Epithelial cell of prostate (primary cell): ENCODE measurements at regions not wholly inside any gene's neighbourhood (a gene's known extent, or its start where the extent isn't known, plus 50 kb on each side); places are given as distances from the start of the nearest gene placed in this dataset.

Source experiments
- DNase-seq: peaks from one replicate; pipeline ENCODE4 v3.0.0-alpha.2; 2011; ENCODE audit warnings: low read depth, low spot score
- H3K27ac ChIP-seq: fragments of 450-650 bp; 2 replicates; pipeline ENCODE4 v1.5.1; 2017; ENCODE audit warnings: mild to moderate bottlenecking

- DNase-seq, result no peak
- H3K27ac ChIP-seq, result no peak overlapping the region
Observed at GRCh38 chr4:110769578-110769977, 146.7 kb upstream of the PITX2 start.

GRCh38 chr4:110770353-110770752 is 147.5 kb upstream of the PITX2 start:
- DNase-seq, result no peak
- H3K27ac ChIP-seq, result no peak overlapping the region

DNA sequence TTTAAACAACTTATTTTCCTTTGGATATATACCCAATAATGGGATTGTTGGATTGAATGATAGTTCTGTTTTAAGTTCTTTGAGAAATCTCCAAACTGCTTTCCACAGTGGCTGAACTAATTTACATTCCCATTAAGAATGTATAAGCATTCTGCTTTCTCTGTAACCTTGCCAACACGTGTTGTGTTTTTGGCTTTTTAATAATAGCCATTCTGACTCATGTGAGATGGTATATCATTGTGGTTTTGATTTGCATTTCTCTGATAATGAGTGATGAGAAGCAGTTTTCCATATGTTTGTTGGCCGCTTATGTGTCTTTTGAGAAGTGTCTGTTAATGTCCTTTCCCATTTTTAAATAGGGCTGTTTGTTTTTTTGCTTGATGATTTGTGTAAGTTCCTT is 155.6 kb upstream of the PITX2 start:
- DNase-seq, result no peak
- H3K27ac ChIP-seq, result no peak overlapping the region

GRCh38 chr4:110780538-110780937 is 157.7 kb upstream of the PITX2 start:
- no peak overlapping the region for H3K27ac ChIP-seq
- no peak for DNase-seq

- no peak overlapping the region for H3K27ac ChIP-seq
- no peak for DNase-seq
Observed at GRCh38 chr4:110781944-110782343, 159.1 kb upstream of the PITX2 start.

DNA sequence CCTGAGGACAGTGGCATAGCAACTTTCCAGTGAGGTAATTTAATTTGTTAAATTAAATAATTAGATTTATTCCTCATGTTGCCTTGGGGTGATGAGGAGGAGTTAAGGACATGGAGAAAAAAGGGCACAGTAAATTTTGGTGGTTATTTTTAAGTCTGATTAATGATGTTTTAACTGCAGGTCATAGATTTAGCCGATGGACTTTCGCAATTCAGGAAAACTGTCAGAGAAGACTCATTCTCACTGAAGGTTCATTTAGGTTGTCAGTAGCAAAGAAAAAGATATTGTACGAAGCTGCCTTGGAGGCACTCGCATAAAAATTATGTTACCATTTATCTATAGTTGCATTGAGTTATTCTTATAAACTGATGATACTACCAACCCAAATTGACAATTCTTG is 164.2 kb upstream of the PITX2 start:
- no peak for DNase-seq
- H3K27ac ChIP-seq, result no peak overlapping the region

DNA sequence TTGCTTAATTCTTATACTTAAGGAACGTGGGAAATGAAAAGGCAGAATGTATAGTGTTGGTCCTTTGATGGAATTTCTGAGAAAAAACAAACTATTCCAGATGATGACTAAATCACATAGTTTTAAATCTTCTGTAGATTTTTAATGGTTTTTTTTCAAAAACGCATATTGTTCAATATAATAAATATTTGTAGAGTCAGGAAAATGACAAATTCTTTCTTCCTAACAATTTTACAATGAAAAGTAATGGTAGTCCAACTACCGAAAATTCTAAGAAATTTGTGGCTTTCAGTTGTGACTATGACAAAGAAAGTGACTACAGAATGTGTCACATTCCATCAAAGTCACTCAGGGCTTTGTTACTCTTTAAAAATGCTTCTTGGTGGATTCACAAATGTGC is 164.8 kb upstream of the PITX2 start:
- DNase-seq, result no peak

DNA sequence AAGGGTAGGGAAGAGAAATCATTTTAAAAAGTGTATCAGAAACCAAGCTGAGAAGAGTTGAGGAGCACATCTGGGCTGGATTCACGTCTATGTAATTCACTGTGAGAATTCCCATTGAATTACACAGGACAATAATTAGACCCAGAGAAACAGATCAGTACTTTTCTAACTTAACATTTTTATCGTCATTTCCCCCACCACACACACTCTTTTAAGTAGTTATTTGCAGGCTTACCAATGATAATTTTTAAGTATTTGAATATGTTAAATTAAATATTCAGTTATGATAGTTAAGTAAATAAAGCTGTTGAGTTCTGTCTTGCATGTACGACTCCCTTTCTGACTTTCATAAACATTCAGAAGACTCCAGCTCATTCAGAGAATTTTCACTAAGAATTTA is 165.4 kb upstream of the PITX2 start:
- no peak for DNase-seq
- no peak overlapping the region for H3K27ac ChIP-seq

More for the DNA sequence above, 164.8 kb upstream of the PITX2 start:
- no peak overlapping the region for H3K27ac ChIP-seq

DNA sequence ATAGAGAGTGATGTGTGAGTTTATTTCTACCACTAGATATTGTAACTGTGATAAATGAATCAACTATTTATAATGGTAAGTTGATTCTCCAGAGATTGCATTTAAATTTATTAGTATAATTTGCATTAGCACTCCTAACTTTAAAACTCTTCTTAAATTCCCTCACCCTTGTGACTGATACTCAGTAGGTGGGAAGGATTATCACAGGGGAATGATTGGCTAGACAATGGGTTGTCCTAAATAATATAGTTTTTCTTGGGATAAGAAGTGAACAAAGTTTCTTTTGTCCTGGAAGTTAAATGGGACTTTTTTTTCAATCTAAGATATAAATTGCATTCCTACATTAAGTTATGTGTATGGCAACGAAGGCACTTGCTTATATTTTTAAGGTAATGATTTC is 169.2 kb upstream of the PITX2 start:
- no peak overlapping the region for H3K27ac ChIP-seq
- DNase-seq, result no peak

GRCh38 chr4:110793381-110793801 is 170.5 kb upstream of the PITX2 start:
- no peak overlapping the region for H3K27ac ChIP-seq
- no peak for DNase-seq

- no peak overlapping the region for H3K27ac ChIP-seq
- no peak for DNase-seq
Observed at GRCh38 chr4:110793890-110794554, 171.1 kb upstream of the PITX2 start.

DNA sequence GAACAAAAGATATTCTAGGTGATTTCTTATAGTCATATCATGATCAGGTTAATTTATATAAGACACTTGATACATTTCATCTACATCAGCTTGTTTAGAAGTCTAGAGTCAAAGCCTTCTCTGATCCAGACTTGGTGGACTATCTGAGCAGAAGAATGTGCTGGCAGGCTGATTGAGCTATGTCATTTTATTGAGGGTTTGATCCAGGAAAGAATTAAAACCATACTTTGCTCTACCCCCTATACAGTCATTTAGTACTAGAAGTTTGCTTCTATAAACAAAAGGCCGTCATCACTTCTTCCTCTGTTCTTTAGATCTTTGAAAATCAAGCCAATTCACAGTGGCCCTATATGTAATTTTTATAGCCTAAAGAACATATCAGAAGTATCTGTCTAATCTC is 173.1 kb upstream of the PITX2 start:
- DNase-seq, result no peak

DNA sequence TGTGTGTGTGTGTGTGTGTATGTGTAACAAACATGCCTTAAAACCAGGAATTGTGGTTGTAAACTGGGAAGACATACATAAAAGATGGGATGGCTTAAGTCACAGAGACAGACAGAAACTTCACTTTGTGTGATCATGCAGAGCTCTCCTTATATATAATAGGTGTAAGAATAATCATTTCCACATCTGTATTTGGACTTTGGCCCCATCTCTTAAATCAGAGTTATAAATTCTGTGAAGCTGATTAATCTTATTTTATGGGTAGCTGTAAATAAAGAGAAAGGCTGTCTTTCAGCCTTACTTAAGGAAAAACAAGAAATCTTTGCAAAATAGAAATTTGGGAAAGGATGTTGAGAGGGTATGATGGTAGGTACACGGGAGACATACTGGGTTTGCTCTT is 174.6 kb upstream of the PITX2 start:
- no peak for DNase-seq
- no peak overlapping the region for H3K27ac ChIP-seq

More for the DNA sequence above, 173.1 kb upstream of the PITX2 start:
- no peak overlapping the region for H3K27ac ChIP-seq

GRCh38 chr4:110798687-110799086 is 175.8 kb upstream of the PITX2 start:
- no peak for DNase-seq
- H3K27ac ChIP-seq, result no peak overlapping the region

- DNase-seq, result no peak
Observed at GRCh38 chr4:110799211-110799610, 176.3 kb upstream of the PITX2 start.

DNA sequence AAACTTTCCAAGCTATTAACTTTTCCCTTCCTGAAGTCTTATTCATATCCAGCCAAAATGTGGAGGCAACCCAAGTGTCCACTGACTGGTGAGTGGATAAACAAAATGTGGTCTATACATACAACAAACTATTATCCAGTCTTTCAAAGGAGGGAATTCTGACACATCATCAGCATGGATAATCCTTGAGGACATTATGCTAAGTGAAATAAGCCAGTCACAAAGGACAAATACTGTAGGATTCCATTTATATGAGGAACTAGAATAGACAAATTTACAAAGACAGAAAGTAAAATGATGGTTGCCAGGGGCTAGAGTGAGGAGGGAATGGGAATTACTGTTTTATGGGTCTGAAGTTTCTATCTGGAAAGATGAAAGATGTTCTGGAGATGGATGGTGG is 178.7 kb upstream of the PITX2 start:
- no peak for DNase-seq
- H3K27ac ChIP-seq, result no peak overlapping the region

More at GRCh38 chr4:110799211-110799610, 176.3 kb upstream of the PITX2 start:
- H3K27ac ChIP-seq, result no peak overlapping the region

DNA sequence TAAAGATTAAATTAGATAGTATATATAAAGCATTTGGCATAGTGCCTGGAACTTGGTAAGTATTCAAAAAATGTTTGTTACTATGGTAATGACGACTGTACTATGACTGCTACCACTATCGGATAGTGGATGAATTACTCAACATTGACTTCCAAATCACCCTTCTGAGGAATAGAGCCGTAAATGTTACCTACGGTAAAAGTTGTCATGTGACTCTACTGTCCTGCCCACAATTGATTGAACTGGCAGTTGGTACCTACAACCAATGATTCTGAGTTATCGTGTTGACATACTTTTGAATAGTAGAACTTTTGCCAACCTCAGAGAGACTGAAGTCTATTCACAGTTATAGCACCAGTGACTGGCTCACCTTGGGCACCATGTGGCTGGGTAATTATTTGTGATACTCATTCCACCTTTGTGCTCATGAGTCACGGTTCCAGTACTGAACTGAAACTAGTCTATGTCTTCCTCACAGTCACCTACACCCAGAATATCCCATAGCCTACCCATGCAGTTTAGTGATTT is 185.5 kb upstream of the PITX2 start:
- no peak overlapping the region for H3K27ac ChIP-seq
- no peak for DNase-seq

- no peak for DNase-seq
- no peak overlapping the region for H3K27ac ChIP-seq
Observed at GRCh38 chr4:110815950-110816349, 193.1 kb upstream of the PITX2 start.

DNA sequence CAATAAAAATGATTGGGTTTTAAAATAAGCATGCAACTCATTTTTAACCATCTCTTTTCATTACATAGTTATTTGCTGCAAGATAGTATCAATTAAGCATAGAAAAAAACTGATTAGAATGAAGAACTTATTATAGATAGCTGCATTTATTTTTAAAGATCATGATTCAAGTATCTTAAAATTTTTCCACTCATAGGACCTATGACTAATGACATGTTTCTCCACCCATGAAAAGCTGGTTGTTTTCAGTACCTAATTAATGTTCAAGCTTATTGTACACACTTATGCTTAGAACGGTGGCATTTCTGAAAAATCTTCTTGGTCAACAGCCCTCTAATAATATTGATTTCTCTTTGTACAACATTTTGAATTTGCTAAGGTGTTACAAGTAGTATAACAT is 193.5 kb upstream of the PITX2 start:
- DNase-seq, result no peak
- no peak overlapping the region for H3K27ac ChIP-seq

DNA sequence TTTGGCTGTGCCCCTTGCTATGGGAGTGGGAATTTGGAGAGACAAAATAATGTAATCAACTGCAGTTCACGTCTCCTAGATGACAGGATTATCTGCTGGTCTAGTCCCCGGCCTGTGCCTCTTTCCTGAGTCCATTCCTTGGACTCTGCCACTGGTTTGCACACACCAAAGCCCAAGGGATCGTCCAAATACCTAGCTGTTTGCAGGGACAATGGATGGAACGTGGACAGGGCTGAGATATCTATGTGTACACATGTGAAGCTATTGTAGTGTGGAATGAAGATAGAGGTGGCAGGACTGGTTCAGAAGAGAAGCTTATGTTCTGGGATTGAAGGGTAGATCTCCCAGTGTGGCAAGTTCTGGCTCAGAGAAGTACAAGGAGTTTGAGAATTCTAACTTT is 198.3 kb upstream of the PITX2 start:
- no peak overlapping the region for H3K27ac ChIP-seq
- no peak for DNase-seq

DNA sequence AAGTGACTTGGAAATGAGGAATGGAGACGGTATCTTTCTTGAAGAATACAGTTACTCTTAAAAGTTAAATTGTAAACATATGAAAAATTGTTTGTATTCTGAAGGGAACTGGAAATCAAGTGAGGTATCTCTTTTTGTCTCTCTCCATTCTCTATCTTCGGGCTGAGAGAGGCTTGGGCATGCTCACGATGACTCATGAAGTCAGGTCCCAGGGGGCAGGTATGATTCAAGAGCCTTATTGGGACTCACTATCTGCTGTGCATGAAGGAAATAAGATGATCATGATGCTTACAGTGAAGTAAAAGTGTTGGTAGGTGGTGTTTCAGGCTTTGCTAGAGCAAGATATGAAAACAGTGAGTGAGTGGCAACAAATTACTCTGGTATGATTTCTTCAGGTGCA is 200.4 kb upstream of the PITX2 start:
- no peak overlapping the region for H3K27ac ChIP-seq
- DNase-seq, result no peak

- no peak overlapping the region for H3K27ac ChIP-seq
- no peak for DNase-seq
Observed at GRCh38 chr4:110824344-110824743, 201.5 kb upstream of the PITX2 start.
